Retinal pigment epithelial cell (primary cell): ENCODE measurements at regions not wholly inside any gene's neighbourhood (a gene's known extent, or its start where the extent isn't known, plus 50 kb on each side); places are given as distances from the start of the nearest gene placed in this dataset.

Experiments used
- DNase-seq: peaks from one replicate; pipeline ENCODE4 v3.0.0-alpha.2; 2010; ENCODE audit warnings: low read depth
- H3K4me3 ChIP-seq: 2 replicates; pipeline ENCODE4 v1.5.1; 2011; ENCODE audit warnings: mild to moderate bottlenecking, low read length, control low read depth, moderate library complexity
- CTCF ChIP-seq: conservative IDR thresholded peaks from 2 replicates; pipeline ENCODE4 v1.5.1; 2011; ENCODE audit warnings: low read depth, low read length, control low read depth, inconsistent platforms

DNA sequence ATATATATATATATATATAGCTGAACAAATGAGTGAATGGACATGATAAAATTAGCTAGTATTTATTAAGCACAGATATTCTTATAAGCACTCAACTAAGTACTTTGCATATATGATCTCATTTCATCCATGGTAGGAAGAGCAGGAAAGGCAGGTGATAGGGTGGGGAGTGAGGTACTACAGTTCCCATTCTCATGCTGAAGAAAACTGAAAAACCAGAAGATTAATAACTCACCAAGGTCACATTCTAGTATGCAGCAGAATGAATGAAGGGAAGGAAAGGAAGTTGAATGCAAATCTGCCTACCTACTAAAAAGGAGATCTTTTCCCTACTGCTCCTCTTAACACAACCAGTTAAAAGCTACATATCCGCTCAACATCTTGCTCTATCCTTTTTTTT is 298.1 kb upstream of the TMPO start:
- H3K4me3 ChIP-seq, result no peak overlapping the region
- DNase-seq, result no peak
- TF ChIP-seq CTCF, result no peak

GRCh38 chr12:98220636-98221035 is 294.8 kb upstream of the TMPO start:
- DNase-seq, result no peak
- no peak for TF ChIP-seq CTCF
- no peak overlapping the region for H3K4me3 ChIP-seq

- no peak for DNase-seq
- H3K4me3 ChIP-seq, result no peak overlapping the region
- no peak for TF ChIP-seq CTCF
These were observed 294.1 kb upstream of the TMPO start for GRCh38 chr12:98221243-98221808.

DNA sequence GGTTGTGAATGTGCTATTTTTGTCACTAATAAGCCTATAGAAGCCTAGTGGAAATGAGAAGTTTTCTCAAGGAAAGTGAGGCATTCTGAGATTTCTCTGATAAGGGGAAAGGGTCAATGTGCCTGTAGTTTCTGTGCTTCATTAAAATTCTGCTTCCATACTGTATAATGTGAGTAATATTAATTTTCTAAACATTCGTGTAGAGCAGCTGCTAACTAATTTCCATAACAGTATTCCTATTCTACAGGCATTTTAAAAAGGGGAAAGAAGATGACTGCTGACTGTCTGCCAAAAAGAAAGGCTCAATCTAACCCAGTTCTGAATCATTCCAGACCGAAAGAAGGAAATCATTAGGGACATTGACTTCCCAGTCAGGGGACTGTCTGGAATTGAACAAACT is 293.3 kb upstream of the TMPO start:
- no peak for TF ChIP-seq CTCF
- no peak overlapping the region for H3K4me3 ChIP-seq

DNA sequence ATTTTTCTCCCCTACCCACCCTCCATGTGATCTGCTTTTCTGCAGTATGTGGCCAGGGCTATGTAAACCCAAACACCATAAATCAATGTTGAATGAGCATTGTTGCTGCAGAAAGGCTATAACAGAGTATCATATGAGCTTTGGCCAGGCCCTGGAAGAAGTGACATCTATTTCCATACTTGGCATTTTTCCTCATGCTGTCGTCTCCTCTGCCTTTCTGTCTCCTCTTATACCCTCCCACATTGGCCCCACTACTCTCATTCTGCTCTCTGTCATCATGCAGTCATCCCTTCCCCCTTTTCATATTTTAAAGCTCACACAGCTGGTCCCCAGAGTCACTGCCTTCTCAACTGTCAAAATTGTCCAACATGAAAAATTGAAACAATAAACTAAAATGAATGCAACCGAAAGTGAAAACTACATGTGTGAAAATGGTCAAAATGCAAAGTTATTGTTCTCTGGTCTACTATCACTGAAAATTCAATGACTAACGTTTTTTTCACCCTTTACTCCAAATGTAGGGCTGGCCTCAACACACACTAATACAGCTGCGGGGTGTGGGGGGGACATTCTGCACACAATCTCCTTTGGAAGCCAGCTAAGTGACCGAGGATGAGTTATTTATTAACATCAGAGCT is 290.7 kb upstream of the TMPO start:
- no peak for TF ChIP-seq CTCF
- H3K4me3 ChIP-seq, result no peak overlapping the region
- DNase-seq, result no peak

More for the DNA sequence above, 293.3 kb upstream of the TMPO start:
- DNase-seq, result no peak

- no peak for DNase-seq
- TF ChIP-seq CTCF, result peak; percentile 51
- no peak overlapping the region for H3K4me3 ChIP-seq
These were observed 288.2 kb upstream of the TMPO start for GRCh38 chr12:98227162-98227561.

- DNase-seq, result no peak
- no peak overlapping the region for H3K4me3 ChIP-seq
- TF ChIP-seq CTCF, result no peak
These were observed 286.5 kb upstream of the TMPO start for GRCh38 chr12:98228683-98229539.
